Smooth muscle cell of the brain vasculature (primary cell): ENCODE measurements at regions not wholly inside any gene's neighbourhood (a gene's known extent, or its start where the extent isn't known, plus 50 kb on each side); places are given as distances from the start of the nearest gene placed in this dataset.

Source experiments
- DNase-seq: peaks from one replicate; pipeline ENCODE4 v3.0.0-alpha.2; 2012; ENCODE audit warnings: low read depth, low spot score

DNA sequence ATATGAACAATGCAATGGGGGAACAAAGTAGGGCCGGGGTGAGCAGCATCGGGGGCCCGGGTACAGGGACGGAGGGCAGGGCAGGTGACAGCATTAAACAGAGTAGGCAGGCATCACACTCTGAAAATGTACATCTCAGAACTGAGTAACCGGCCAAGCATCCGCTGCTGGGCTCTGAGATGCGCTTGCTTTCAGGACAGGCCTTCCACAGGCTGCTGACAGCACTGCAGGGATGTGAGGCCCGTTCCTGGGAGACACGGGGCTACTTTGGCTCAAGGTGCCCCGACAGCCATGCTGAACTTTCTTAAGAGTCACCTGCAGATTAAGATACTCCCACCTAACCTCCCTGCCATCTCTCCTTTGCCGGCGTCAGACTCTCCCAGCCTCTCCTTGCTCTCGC, 64.3 kb upstream of the FGFR2 start:
- DNase-seq = no peak

DNA sequence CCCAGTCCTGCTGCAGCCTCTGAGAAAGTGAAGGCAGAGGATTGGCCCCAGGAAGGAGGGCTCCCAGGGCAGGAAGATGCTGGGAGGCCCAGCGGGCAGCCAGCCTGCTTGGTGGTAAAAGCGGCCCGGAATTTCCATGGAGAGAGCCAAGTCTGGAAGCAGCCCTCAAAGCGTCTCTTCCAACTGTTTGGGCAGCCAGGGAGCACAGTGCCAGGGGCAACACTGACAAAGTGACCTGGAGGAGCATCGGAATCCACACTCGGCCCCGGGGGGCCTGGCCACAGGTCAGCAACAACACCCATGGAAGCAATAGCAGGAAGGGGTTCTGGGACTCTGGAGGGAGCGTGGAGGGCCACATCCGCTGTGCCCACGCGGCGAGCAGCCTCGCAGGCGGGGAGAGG, 63.2 kb upstream of the FGFR2 start:
- DNase-seq = no peak

DNA sequence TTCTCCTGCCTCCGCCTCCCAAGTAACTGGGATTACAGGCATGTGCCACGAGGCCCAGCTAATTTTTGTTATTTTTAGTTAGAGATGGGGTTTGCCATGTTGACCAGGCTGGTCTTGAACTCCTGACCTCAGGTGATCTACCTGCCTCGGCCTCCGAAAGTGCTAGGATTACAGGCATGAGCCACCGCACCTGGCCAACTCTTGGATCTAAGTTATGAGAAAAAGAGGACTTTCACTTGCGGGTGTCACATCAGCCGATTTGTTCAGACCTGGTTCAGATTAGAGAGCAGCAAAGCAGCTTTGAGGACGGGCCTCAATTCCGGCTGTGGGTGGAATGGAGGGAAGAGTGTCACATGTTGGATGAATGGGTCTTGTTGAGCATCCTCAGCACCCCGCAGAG, 61.0 kb upstream of the FGFR2 start:
- DNase-seq = no peak

DNA sequence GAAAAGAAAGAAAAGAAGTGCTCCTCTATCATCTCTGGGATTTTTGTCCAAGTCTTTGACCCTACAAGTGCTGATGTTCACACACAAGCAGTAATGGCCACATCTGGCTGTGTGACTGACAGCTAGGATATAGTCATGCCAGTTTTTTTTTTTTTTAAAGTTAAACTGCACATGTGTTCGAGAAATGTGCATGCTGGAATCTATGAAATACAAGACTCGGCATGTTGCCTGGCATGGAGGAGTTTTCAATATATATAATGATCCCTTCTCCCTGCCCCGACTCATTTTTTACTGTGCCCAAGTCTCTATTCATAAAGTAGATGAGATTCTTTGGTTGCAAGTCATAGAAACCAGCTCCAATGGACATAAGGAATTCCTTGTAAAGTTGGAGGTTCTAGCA, 60.4 kb upstream of the FGFR2 start:
- DNase-seq = no peak

DNA sequence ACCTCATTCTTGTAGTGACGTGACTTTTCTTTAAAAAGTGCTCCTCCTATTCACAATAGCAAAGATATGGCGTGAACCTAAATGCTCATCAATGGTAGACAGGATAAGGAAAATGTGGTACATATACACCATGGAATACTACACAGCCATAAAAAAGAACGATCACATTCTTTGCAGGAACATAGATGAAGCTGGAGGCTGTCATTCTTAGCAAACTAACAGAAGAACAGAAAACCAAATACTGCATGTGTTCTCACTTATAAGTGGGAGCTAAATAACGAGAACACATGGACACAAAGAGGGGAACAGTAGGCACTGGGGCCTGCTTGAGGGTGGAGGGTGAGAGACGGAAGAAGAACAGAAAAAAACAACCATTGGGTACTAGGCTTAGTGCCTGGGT, 59.9 kb upstream of the FGFR2 start:
- DNase-seq = no peak

DNA sequence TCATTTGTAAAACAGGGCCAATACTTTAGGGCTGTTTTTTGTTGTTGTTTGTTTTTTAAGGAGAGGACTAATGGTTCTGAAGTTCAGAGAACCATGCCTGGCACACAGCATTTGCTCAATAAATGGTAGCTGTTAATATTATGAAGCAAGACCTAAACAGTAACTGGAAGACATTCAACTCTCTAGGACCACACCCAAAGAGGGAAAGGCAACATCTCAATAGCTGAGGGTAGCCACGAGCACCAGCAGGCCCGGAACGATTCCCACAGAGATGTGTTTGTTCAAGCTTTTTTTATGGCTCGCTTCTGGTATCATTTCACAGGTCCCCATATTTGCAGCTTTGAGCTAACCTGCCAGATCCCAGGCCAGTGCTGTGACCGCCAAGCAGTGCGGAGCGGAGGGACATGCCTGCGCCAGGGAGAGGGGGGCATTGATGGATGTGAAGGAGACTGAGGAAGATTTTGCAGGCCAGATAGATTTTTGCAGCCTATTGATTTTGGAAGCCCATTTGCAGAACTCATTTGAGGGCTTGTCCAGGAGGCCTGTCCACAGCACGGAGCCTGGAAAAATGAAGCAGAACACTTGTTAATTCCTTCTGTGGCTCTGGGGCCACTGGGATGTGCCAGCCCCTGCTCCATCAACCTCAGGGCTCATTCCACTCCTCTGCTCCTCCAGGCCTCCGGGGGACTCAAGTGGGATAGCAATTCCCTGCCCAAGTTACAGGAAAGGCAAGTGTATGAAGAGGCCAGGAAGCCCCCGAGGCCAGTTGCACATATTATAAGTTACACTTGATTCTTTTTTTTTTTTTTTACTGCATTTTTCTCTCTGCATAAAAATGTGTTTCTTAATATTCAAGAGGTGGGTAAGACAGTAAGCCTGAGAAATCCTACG, 57.3 kb upstream of the FGFR2 start:
- no peak for DNase-seq

DNA sequence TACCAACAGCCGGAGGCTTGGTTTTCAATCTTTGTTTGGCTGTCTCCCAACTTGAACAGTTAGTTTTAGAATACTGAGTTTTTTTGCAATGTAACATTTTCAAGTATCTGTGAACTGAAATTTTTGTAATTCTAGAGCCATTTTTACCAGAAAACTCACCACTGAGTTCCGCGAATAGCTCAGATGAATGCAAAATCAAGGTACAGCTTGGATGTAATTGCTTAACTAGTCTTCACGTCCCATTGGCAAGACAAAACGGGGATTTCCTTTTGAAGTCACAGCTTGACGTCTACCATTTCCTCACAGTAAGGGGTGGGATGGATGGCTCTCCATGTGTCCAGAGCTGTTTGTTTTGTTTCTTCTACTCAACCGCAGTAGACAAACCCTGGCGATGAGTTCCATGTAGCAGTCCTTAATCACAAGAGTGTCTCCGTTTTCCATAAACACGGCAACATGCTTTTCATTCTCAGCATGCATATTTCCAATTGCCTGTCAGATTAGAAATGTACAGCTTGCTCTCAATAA, 55.8 kb upstream of the FGFR2 start:
- DNase-seq = peak; percentile 13

DNA sequence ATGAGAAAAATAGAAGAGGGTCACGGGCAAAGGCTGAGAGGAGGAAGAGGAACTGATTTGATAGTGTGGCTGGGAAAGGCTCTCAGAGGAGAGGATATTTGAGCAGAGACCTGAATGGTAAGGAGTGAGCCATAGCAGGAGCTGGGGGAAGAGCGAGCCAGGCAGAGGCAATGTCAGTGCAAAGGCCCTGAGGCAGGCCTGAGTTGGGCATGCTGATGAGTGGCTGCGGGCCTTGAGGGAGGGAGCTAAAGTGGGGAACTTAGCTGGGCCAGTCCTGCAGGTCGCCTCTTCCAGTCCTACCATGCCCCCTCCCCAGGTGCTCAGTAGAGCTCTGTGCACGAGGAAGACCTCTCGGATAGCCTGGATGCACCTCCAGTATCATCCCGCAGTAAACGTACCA, 55.4 kb upstream of the FGFR2 start:
- no peak for DNase-seq

DNA sequence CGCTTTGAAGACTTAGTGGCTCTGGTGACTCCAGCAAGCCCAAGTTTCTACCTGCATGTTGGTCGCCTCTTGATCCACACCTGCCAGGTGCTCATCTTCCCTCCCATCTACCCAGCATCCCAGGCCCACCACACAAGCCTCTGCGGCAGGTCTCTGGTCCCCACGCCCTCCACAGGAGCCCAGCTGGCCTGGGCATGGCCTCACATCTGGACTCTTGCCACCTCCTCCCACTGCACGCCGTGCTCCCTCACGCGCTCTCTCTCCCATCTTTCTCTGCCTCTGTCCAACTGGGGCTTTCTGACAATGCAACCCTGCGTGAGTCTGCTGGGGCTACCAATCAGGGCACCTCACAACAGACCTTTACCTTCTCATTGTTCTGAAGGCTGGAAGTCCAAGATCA, 50.2 kb upstream of the FGFR2 start:
- DNase-seq = no peak

DNA sequence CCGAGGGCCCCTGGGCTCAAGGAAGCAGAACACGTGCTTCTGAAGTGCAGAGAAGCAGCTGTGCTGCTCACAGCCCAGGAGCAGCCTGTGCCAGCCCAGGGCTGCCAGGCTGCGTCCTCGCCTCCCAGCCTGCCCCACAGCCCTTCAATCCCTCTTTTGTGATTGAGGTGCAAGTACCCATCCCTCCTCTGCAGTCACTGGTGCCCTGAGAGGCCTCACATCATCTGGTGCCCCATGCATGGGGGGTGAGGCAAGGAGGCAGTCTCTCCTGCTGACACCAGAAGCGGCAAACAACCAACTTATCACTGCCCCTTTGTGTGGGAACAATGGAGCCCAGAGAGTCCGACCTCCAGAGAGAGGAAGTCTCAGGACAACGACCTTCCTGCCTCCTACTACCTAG, 49.8 kb upstream of the FGFR2 start:
- no peak for DNase-seq
